NCI-H510A treated with DMSO at 0.1 percent for 48 hours (cell line): ENCODE measurements at regions not wholly inside any gene's neighbourhood (a gene's known extent, or its start where the extent isn't known, plus 50 kb on each side); places are given as distances from the start of the nearest gene placed in this dataset.

ENCODE experiments used
- DNase-seq: peaks from one replicate; lab custom pipeline; 2025; lab: John Stamatoyannopoulos, UW

GRCh38 chr10:62632071-62632809 lies 172.3 kb upstream of the ADO start:
- DNase-seq: no peak

- DNase-seq: no peak
Measured at GRCh38 chr10:62633976-62634375, 170.5 kb upstream of the ADO start.

- no peak for DNase-seq
Measured at GRCh38 chr10:62634576-62634975, 169.9 kb upstream of the ADO start.

GRCh38 chr10:62635127-62635526 lies 169.4 kb upstream of the ADO start:
- DNase-seq: no peak

GRCh38 chr10:62636825-62637248 lies 167.7 kb upstream of the ADO start:
- DNase-seq: no peak

- DNase-seq: no peak
Measured at GRCh38 chr10:62637249-62638061, 167.1 kb upstream of the ADO start.

GRCh38 chr10:62638062-62638477 lies 166.4 kb upstream of the ADO start:
- DNase-seq: no peak

GRCh38 chr10:62639144-62639543 lies 165.4 kb upstream of the ADO start:
- no peak for DNase-seq

GRCh38 chr10:62640411-62640810 lies 164.1 kb upstream of the ADO start:
- DNase-seq: no peak

- no peak for DNase-seq
Measured at GRCh38 chr10:62643606-62644587, 160.6 kb upstream of the ADO start.

- DNase-seq: no peak
Measured at GRCh38 chr10:62647375-62648092, 157.0 kb upstream of the ADO start.

GRCh38 chr10:62648921-62649320 lies 155.6 kb upstream of the ADO start:
- DNase-seq: no peak

- DNase-seq: no peak
Measured at GRCh38 chr10:62650411-62650810, 154.1 kb upstream of the ADO start.

GRCh38 chr10:62651341-62651740 lies 153.2 kb upstream of the ADO start:
- DNase-seq: no peak

GRCh38 chr10:62652114-62652513 lies 152.4 kb upstream of the ADO start:
- no peak for DNase-seq

- no peak for DNase-seq
Measured at GRCh38 chr10:62652564-62652963, 152.0 kb upstream of the ADO start.

GRCh38 chr10:62653254-62653653 lies 151.3 kb upstream of the ADO start:
- DNase-seq: no peak

- no peak for DNase-seq
Measured at GRCh38 chr10:62654966-62655336, 149.6 kb upstream of the ADO start.

- no peak for DNase-seq
Measured at GRCh38 chr10:62655337-62655994, 149.1 kb upstream of the ADO start.

GRCh38 chr10:62657244-62657835 lies 147.2 kb upstream of the ADO start:
- DNase-seq: no peak

- no peak for DNase-seq
Measured at GRCh38 chr10:62658516-62658915, 146.0 kb upstream of the ADO start.
